Activated naive CD4-positive, alpha-beta T cell treated with anti-CD3 and anti-CD28 coated beads, Interleukin-2, amount 50 U/mL, for 24 hours (primary cell): ENCODE measurements at regions not wholly inside any gene's neighbourhood (a gene's known extent, or its start where the extent isn't known, plus 50 kb on each side); places are given as distances from the start of the nearest gene placed in this dataset.
A peak's percentile ranks its signal among the peaks of the same experiment; 100 is the strongest.

Source experiments
- H3K27ac Mint-ChIP-seq: one replicate; pipeline ENCODE4 v1.8.0; 2021; ENCODE audit warnings: mild to moderate bottlenecking, mixed read lengths
- H3K27me3 Mint-ChIP-seq: one replicate; pipeline ENCODE4 v1.8.0; 2021; ENCODE audit warnings: mixed read lengths
- H3K36me3 Mint-ChIP-seq: one replicate; pipeline ENCODE4 v1.8.0; 2021; ENCODE audit warnings: mixed read lengths
- H3K4me1 Mint-ChIP-seq: one replicate; pipeline ENCODE4 v1.8.0; 2021; ENCODE audit warnings: mixed read lengths
- H3K4me3 Mint-ChIP-seq: one replicate; pipeline ENCODE4 v1.8.0; 2021; ENCODE audit warnings: mild to moderate bottlenecking, mixed read lengths
- H3K9me3 Mint-ChIP-seq: one replicate; pipeline ENCODE4 v1.8.0; 2021; ENCODE audit warnings: mixed read lengths

- H3K4me3 Mint-ChIP-seq, result no peak overlapping the region
- H3K27ac Mint-ChIP-seq, result no peak overlapping the region
- H3K4me1 Mint-ChIP-seq, result peaks cover 33% of the 10 kb centered on the region
- no peaks in the 10 kb centered on the region for H3K36me3 Mint-ChIP-seq
- H3K9me3 Mint-ChIP-seq, result no peaks in the 10 kb centered on the region
- peaks cover 7% of the 10 kb centered on the region for H3K27me3 Mint-ChIP-seq
Measured at GRCh38 chr10:104582602-104582951, 58.5 kb upstream of the SORCS3 start.

- H3K27me3 Mint-ChIP-seq, result peaks cover 7% of the 10 kb centered on the region
- H3K9me3 Mint-ChIP-seq, result no peaks in the 10 kb centered on the region
- H3K4me1 Mint-ChIP-seq, result peaks cover 36% of the 10 kb centered on the region
- no peak overlapping the region for H3K4me3 Mint-ChIP-seq
- no peak overlapping the region for H3K27ac Mint-ChIP-seq
- H3K36me3 Mint-ChIP-seq, result no peaks in the 10 kb centered on the region
Measured at GRCh38 chr10:104582966-104583365, 58.1 kb upstream of the SORCS3 start.

- H3K9me3 Mint-ChIP-seq, result no peaks in the 10 kb centered on the region
- peaks cover 36% of the 10 kb centered on the region for H3K4me1 Mint-ChIP-seq
- H3K27me3 Mint-ChIP-seq, result peaks cover 5% of the 10 kb centered on the region
- H3K36me3 Mint-ChIP-seq, result no peaks in the 10 kb centered on the region
- no peak overlapping the region for H3K27ac Mint-ChIP-seq
- no peak overlapping the region for H3K4me3 Mint-ChIP-seq
Measured at GRCh38 chr10:104584541-104584940, 56.5 kb upstream of the SORCS3 start.

GRCh38 chr10:104587751-104588150 is 53.3 kb upstream of the SORCS3 start:
- no peak overlapping the region for H3K27ac Mint-ChIP-seq
- H3K27me3 Mint-ChIP-seq, result peaks cover 2% of the 10 kb centered on the region
- no peaks in the 10 kb centered on the region for H3K9me3 Mint-ChIP-seq
- peak overlapping the region; percentile 30 for H3K4me3 Mint-ChIP-seq
- H3K36me3 Mint-ChIP-seq, result no peaks in the 10 kb centered on the region
- peaks cover 30% of the 10 kb centered on the region for H3K4me1 Mint-ChIP-seq

GRCh38 chr10:104589431-104589830 is 51.7 kb upstream of the SORCS3 start:
- no peaks in the 10 kb centered on the region for H3K36me3 Mint-ChIP-seq
- H3K4me1 Mint-ChIP-seq, result peaks cover 29% of the 10 kb centered on the region
- H3K4me3 Mint-ChIP-seq, result no peak overlapping the region
- H3K27ac Mint-ChIP-seq, result no peak overlapping the region
- H3K27me3 Mint-ChIP-seq, result peaks cover 2% of the 10 kb centered on the region
- H3K9me3 Mint-ChIP-seq, result no peaks in the 10 kb centered on the region

GRCh38 chr10:104589871-104590270 is 51.2 kb upstream of the SORCS3 start:
- Mint-ChIP-seq H3K27ac (no peak overlapping the region), H3K9me3 (no peaks in the 10 kb centered on the region), H3K27me3 (peaks cover 2% of the 10 kb centered on the region), H3K4me1 (peaks cover 27% of the 10 kb centered on the region), H3K4me3 (no peak overlapping the region), H3K36me3 (no peaks in the 10 kb centered on the region)
